CD14-positive monocyte (primary cell): ENCODE measurements at regions not wholly inside any gene's neighbourhood (a gene's known extent, or its start where the extent isn't known, plus 50 kb on each side); places are given as distances from the start of the nearest gene placed in this dataset.

ENCODE experiments used
- DNase-seq, 3 donors: peaks; one replicate each; pipeline ENCODE4 v3.0.0-alpha.2; 2011 to 2022
- H2AFZ ChIP-seq: 2 replicates; pipeline ENCODE4 v1.6.0; 2012; ENCODE audit warnings: mild to moderate bottlenecking, low read depth, low read length, inconsistent platforms; ENCODE audit not compliant: insufficient read depth, poor library complexity, severe bottlenecking
- H3K27ac ChIP-seq, 2 donors: 1 replicate in 1 of 2; 2 replicates in 1 of 2; pipeline ENCODE4 v1.5.1; 2012 to 2013; ENCODE audit warnings: low read length in 2 of 2, control low read depth in 1 of 2, inconsistent platforms in 1 of 2, low read depth in 1 of 2, mild to moderate bottlenecking in 1 of 2
- H3K27me3 ChIP-seq, 2 donors: one replicate each; pipeline versions ENCODE4 v1.6.0 to v1.6.1; 2011 to 2013; ENCODE audit warnings: low read length in 2 of 2; ENCODE audit not compliant: control insufficient read depth in 2 of 2, insufficient read depth in 2 of 2
- H3K36me3 ChIP-seq, 2 donors: replicated peaks in 1 of 2; 1 replicate in 1 of 2; 2 replicates in 1 of 2; pipeline versions ENCODE4 v1.5.1 to v1.6.1; 2012 to 2013; ENCODE audit warnings: low read length in 2 of 2, control low read depth in 1 of 2, inconsistent platforms in 1 of 2, mild to moderate bottlenecking in 1 of 2; ENCODE audit not compliant: insufficient read depth in 2 of 2, control insufficient read depth in 1 of 2
- H3K4me1 ChIP-seq, 2 donors: 1 replicate in 1 of 2; 2 replicates in 1 of 2; pipeline versions ENCODE4 v1.5.1 to v1.6.1; 2012 to 2013; ENCODE audit warnings: low read length in 2 of 2, control low read depth in 1 of 2, inconsistent platforms in 1 of 2, mild to moderate bottlenecking in 1 of 2, moderate library complexity in 1 of 2; ENCODE audit not compliant: insufficient read depth in 2 of 2, control insufficient read depth in 1 of 2
- H3K4me2 ChIP-seq: replicated peaks from 2 replicates; pipeline ENCODE3; 2012; ENCODE audit warnings: low read length, moderate library complexity, mild to moderate bottlenecking; ENCODE audit not compliant: poor library complexity, severe bottlenecking; ENCODE audit errors: extremely low read depth
- H3K4me3 ChIP-seq, 3 experiments: fragments of 200-600 bp in 1 of 3; sonication (generic) in 1 of 3; replicated peaks in 1 of 3; 1 replicate in 2 of 3; 2 replicates in 1 of 3; pipeline ENCODE4 v1.5.1; 2011 to 2013; ENCODE audit warnings: low read length in 3 of 3, mild to moderate bottlenecking in 3 of 3, control low read depth in 2 of 3, low read depth in 2 of 3, inconsistent platforms in 1 of 3, moderate library complexity in 1 of 3
- H3K79me2 ChIP-seq: 2 replicates; pipeline ENCODE4 v1.6.0; 2012; ENCODE audit warnings: mild to moderate bottlenecking, control low read depth, inconsistent platforms, low read length, moderate library complexity; ENCODE audit not compliant: insufficient read depth
- H3K9ac ChIP-seq: 2 replicates; pipeline ENCODE4 v1.6.0; 2017; ENCODE audit warnings: low read length, mild to moderate bottlenecking; ENCODE audit not compliant: insufficient read depth, poor library complexity, severe bottlenecking
- H3K9me3 ChIP-seq, 2 donors: replicated peaks in 1 of 2; 1 replicate in 1 of 2; 2 replicates in 1 of 2; pipeline versions ENCODE4 v1.5.1 to v1.6.1; 2012 to 2013; ENCODE audit warnings: low read length in 2 of 2, control low read depth in 1 of 2; ENCODE audit not compliant: control insufficient read depth in 1 of 2, insufficient read depth in 1 of 2
- H4K20me1 ChIP-seq: 2 replicates; pipeline ENCODE4 v1.6.0; 2012; ENCODE audit warnings: mild to moderate bottlenecking, low read length, control low read depth, moderate library complexity; ENCODE audit not compliant: insufficient read depth
- H3K27ac Mint-ChIP-seq, 7 donors: one replicate each; pipeline ENCODE4 v1.8.0; 2020; ENCODE audit warnings: mild to moderate bottlenecking in 7 of 7, mixed read lengths in 7 of 7, moderate library complexity in 6 of 7, inconsistent platforms in 2 of 7
- H3K27me3 Mint-ChIP-seq, 3 donors: one replicate each; pipeline ENCODE4 v1.8.0; 2021 to 2022; ENCODE audit warnings: low read depth in 3 of 3, mild to moderate bottlenecking in 3 of 3, mixed read lengths in 3 of 3, moderate library complexity in 3 of 3, inconsistent platforms in 1 of 3
- H3K36me3 Mint-ChIP-seq, 2 donors: one replicate each; pipeline ENCODE4 v1.8.0; 2020; ENCODE audit warnings: mixed read lengths in 2 of 2, inconsistent platforms in 1 of 2, mild to moderate bottlenecking in 1 of 2
- H3K4me1 Mint-ChIP-seq: one replicate; pipeline ENCODE4 v1.8.0; 2020; ENCODE audit warnings: mild to moderate bottlenecking, mixed read lengths
- H3K4me3 Mint-ChIP-seq, 2 donors: one replicate each; pipeline ENCODE4 v1.8.0; 2020; ENCODE audit warnings: mild to moderate bottlenecking in 2 of 2, mixed read lengths in 2 of 2, moderate library complexity in 1 of 2
- H3K9me3 Mint-ChIP-seq, 7 donors: one replicate each; pipeline ENCODE4 v1.8.0; 2020 to 2022; ENCODE audit warnings: mixed read lengths in 7 of 7, mild to moderate bottlenecking in 6 of 7, moderate library complexity in 6 of 7, inconsistent platforms in 2 of 7
- CTCF ChIP-seq: fragments of 200-600 bp; IDR thresholded peaks from one replicate; pipeline ENCODE4 v1.8.0; 2022; ENCODE audit warnings: antibody characterized with exemption, mild to moderate bottlenecking
- WGBS: methylation state at CpG from one replicate; pipeline ENCODE4 v1.1.5; 2013; ENCODE audit warnings: missing lambda C conversion rate; ENCODE audit not compliant: insufficient coverage; 5-methylcytosine and 5-hydroxymethylcytosine counted together
- intact Hi-C, 2 donors: fragments of 100-400 bp; cut with micrococcal nuclease; formaldehyde crosslinking; loops; one replicate each; pipeline versions ENCODE4 v1.15.0 to v1.15.1; 2023

GRCh38 chr2:189233527-189233926, 54.0 kb upstream of the COL5A2 start:
- TF ChIP-seq CTCF: no peak
- Histone ChIP-seq H3K4me2 (no peak overlapping the region), H3K4me3 (no peak overlapping the region), H3K9ac (no peak overlapping the region), H3K27me3 (no peaks in the 10 kb centered on the region), H3K27ac (no peak overlapping the region), H2AFZ (no peak overlapping the region), H3K4me1 (no peaks in the 10 kb centered on the region), H3K9me3 (no peaks in the 10 kb centered on the region), H4K20me1 (no peaks in the 10 kb centered on the region), H3K79me2 (no peaks in the 10 kb centered on the region), H3K36me3 (no peaks in the 10 kb centered on the region)
- intact Hi-C loops: no loop called here
- H3K9me3 Mint-ChIP-seq: no peaks in the 10 kb centered on the region
- H3K4me3 Mint-ChIP-seq: no peak overlapping the region
- DNase-seq: no peak
- WGBS: 100% methylated on average over 1 of the region's 2 CpGs
- peaks cover 0 to 2% (median 0%) of the 10 kb centered on the region in 3 donors for H3K27me3 Mint-ChIP-seq
- no peak overlapping the region for H3K27ac Mint-ChIP-seq
- H3K36me3 Mint-ChIP-seq: no peaks in the 10 kb centered on the region
- no peaks in the 10 kb centered on the region for H3K4me1 Mint-ChIP-seq

GRCh38 chr2:189234991-189235390, 55.4 kb upstream of the COL5A2 start:
- Histone ChIP-seq H2AFZ (no peak overlapping the region), H3K27ac (no peak overlapping the region), H3K4me2 (no peak overlapping the region), H3K9ac (no peak overlapping the region), H3K36me3 (no peaks in the 10 kb centered on the region), H3K27me3 (no peaks in the 10 kb centered on the region), H3K4me3 (no peak overlapping the region), H3K4me1 (no peaks in the 10 kb centered on the region), H3K9me3 (no peaks in the 10 kb centered on the region), H3K79me2 (no peaks in the 10 kb centered on the region), H4K20me1 (no peaks in the 10 kb centered on the region)
- Mint-ChIP-seq H3K27me3 (no peaks in the 10 kb centered on the region), H3K4me3 (no peak overlapping the region), H3K36me3 (no peaks in the 10 kb centered on the region), H3K4me1 (no peaks in the 10 kb centered on the region), H3K27ac (no peak overlapping the region), H3K9me3 (peaks cover 0 to 3% (median 0%) of the 10 kb centered on the region in 7 donors)
- no peak for TF ChIP-seq CTCF
- intact Hi-C loops: no loop called here
- DNase-seq: no peak
